Vagina (tissue), 2 donors: ENCODE measurements at regions not wholly inside any gene's neighbourhood (a gene's known extent, or its start where the extent isn't known, plus 50 kb on each side); places are given as distances from the start of the nearest gene placed in this dataset.

Experiments
- POLR2A ChIP-seq, 2 donors: fragments of 450-650 bp; IDR thresholded peaks; one replicate each; pipeline ENCODE4 v1.6.1; 2017; ENCODE audit warnings: antibody characterized with exemption in 2 of 2, mild to moderate bottlenecking in 2 of 2, moderate library complexity in 2 of 2
- TF ChIP-seq, protein P1 (sequence below), 3 experiments: fragments of 450-650 bp in 2 of 3; fragments of 200-600 bp in 1 of 3; sonication (generic) in 1 of 3; IDR thresholded peaks; one replicate each; pipeline ENCODE4 v1.5.1; 2017 to 2019; ENCODE audit warnings: antibody characterized with exemption in 3 of 3, mild to moderate bottlenecking in 2 of 3, moderate library complexity in 2 of 3

DNA sequence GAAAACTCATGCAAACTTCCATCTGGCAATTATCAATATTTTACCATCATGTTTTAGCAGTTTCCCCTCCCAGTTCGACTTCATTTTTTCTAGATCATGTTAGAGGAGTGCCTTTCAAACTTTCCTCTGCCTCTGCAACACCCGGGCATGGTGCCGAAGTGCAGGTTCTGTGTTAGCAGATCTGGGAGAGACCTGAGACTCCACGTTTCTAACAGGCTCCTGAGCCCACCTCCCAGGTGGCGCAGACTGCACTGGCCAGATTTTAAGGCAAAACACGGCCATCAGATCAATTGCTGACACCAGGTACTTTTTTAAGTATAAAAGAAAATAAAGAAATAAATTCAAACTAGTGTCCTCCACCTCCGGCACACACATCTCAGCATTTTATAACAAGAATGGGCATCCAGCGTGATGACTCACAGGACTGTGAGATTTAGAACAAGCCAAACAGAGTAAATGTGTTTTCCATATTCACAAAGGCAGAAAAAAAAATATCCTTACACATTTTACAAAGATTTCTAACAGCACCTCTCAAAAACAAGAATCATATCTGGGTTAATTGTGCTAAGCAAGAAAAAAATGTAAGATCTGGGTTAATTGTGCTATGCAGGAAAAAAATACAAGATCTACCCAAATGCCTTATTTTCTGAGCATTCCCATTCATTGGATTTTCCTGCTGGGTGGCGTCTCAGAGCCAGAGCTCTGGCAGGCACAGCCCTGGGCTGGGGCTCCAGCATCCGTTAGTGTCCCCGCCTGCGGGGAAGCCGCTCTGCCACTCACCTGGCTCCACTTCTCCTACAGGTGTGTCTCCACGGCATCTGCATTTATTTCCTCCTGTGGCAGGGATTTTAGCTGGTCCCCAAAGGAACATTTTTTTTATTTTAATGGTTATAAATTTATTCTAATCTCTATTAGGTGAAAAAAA is 127.9 kb upstream of the SOX1 start:
- TF ChIP-seq POLR2A (IDR thresholded peaks at IDR 0.05), result no peak
- TF ChIP-seq, protein P1, sequence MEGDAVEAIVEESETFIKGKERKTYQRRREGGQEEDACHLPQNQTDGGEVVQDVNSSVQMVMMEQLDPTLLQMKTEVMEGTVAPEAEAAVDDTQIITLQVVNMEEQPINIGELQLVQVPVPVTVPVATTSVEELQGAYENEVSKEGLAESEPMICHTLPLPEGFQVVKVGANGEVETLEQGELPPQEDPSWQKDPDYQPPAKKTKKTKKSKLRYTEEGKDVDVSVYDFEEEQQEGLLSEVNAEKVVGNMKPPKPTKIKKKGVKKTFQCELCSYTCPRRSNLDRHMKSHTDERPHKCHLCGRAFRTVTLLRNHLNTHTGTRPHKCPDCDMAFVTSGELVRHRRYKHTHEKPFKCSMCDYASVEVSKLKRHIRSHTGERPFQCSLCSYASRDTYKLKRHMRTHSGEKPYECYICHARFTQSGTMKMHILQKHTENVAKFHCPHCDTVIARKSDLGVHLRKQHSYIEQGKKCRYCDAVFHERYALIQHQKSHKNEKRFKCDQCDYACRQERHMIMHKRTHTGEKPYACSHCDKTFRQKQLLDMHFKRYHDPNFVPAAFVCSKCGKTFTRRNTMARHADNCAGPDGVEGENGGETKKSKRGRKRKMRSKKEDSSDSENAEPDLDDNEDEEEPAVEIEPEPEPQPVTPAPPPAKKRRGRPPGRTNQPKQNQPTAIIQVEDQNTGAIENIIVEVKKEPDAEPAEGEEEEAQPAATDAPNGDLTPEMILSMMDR (IDR thresholded peaks at IDR 0.05), result no peak
